CD14-positive monocyte (primary cell): ENCODE measurements at regions not wholly inside any gene's neighbourhood (a gene's known extent, or its start where the extent isn't known, plus 50 kb on each side); places are given as distances from the start of the nearest gene placed in this dataset.
A peak's percentile ranks its signal among the peaks of the same experiment; 100 is the strongest.
"Not testable (repeated sequence)": the region's sequence is repeated elsewhere in the genome, so short reads cannot be mapped to it uniquely, and the experiment has no call there.

Experiments
- DNase-seq, 3 donors: peaks; one replicate each; pipeline ENCODE4 v3.0.0-alpha.2; 2011 to 2022
- H2AFZ ChIP-seq: 2 replicates; pipeline ENCODE4 v1.6.0; 2012; ENCODE audit warnings: mild to moderate bottlenecking, low read depth, low read length, inconsistent platforms; ENCODE audit not compliant: insufficient read depth, poor library complexity, severe bottlenecking
- H3K27ac ChIP-seq, 2 donors: 1 replicate in 1 of 2; 2 replicates in 1 of 2; pipeline ENCODE4 v1.5.1; 2012 to 2013; ENCODE audit warnings: low read length in 2 of 2, control low read depth in 1 of 2, inconsistent platforms in 1 of 2, low read depth in 1 of 2, mild to moderate bottlenecking in 1 of 2
- H3K27me3 ChIP-seq, 2 donors: one replicate each; pipeline versions ENCODE4 v1.6.0 to v1.6.1; 2011 to 2013; ENCODE audit warnings: low read length in 2 of 2; ENCODE audit not compliant: control insufficient read depth in 2 of 2, insufficient read depth in 2 of 2
- H3K36me3 ChIP-seq, 2 donors: replicated peaks in 1 of 2; 1 replicate in 1 of 2; 2 replicates in 1 of 2; pipeline versions ENCODE4 v1.5.1 to v1.6.1; 2012 to 2013; ENCODE audit warnings: low read length in 2 of 2, control low read depth in 1 of 2, inconsistent platforms in 1 of 2, mild to moderate bottlenecking in 1 of 2; ENCODE audit not compliant: insufficient read depth in 2 of 2, control insufficient read depth in 1 of 2
- H3K4me1 ChIP-seq, 2 donors: 1 replicate in 1 of 2; 2 replicates in 1 of 2; pipeline versions ENCODE4 v1.5.1 to v1.6.1; 2012 to 2013; ENCODE audit warnings: low read length in 2 of 2, control low read depth in 1 of 2, inconsistent platforms in 1 of 2, mild to moderate bottlenecking in 1 of 2, moderate library complexity in 1 of 2; ENCODE audit not compliant: insufficient read depth in 2 of 2, control insufficient read depth in 1 of 2
- H3K4me2 ChIP-seq: replicated peaks from 2 replicates; pipeline ENCODE3; 2012; ENCODE audit warnings: low read length, moderate library complexity, mild to moderate bottlenecking; ENCODE audit not compliant: poor library complexity, severe bottlenecking; ENCODE audit errors: extremely low read depth
- H3K4me3 ChIP-seq, 3 experiments: fragments of 200-600 bp in 1 of 3; sonication (generic) in 1 of 3; replicated peaks in 1 of 3; 1 replicate in 2 of 3; 2 replicates in 1 of 3; pipeline ENCODE4 v1.5.1; 2011 to 2013; ENCODE audit warnings: low read length in 3 of 3, mild to moderate bottlenecking in 3 of 3, control low read depth in 2 of 3, low read depth in 2 of 3, inconsistent platforms in 1 of 3, moderate library complexity in 1 of 3
- H3K79me2 ChIP-seq: 2 replicates; pipeline ENCODE4 v1.6.0; 2012; ENCODE audit warnings: mild to moderate bottlenecking, control low read depth, inconsistent platforms, low read length, moderate library complexity; ENCODE audit not compliant: insufficient read depth
- H3K9ac ChIP-seq: 2 replicates; pipeline ENCODE4 v1.6.0; 2017; ENCODE audit warnings: low read length, mild to moderate bottlenecking; ENCODE audit not compliant: insufficient read depth, poor library complexity, severe bottlenecking
- H3K9me3 ChIP-seq, 2 donors: replicated peaks in 1 of 2; 1 replicate in 1 of 2; 2 replicates in 1 of 2; pipeline versions ENCODE4 v1.5.1 to v1.6.1; 2012 to 2013; ENCODE audit warnings: low read length in 2 of 2, control low read depth in 1 of 2; ENCODE audit not compliant: control insufficient read depth in 1 of 2, insufficient read depth in 1 of 2
- H4K20me1 ChIP-seq: 2 replicates; pipeline ENCODE4 v1.6.0; 2012; ENCODE audit warnings: mild to moderate bottlenecking, low read length, control low read depth, moderate library complexity; ENCODE audit not compliant: insufficient read depth
- H3K27ac Mint-ChIP-seq, 7 donors: one replicate each; pipeline ENCODE4 v1.8.0; 2020; ENCODE audit warnings: mild to moderate bottlenecking in 7 of 7, mixed read lengths in 7 of 7, moderate library complexity in 6 of 7, inconsistent platforms in 2 of 7
- H3K27me3 Mint-ChIP-seq, 3 donors: one replicate each; pipeline ENCODE4 v1.8.0; 2021 to 2022; ENCODE audit warnings: low read depth in 3 of 3, mild to moderate bottlenecking in 3 of 3, mixed read lengths in 3 of 3, moderate library complexity in 3 of 3, inconsistent platforms in 1 of 3
- H3K36me3 Mint-ChIP-seq, 2 donors: one replicate each; pipeline ENCODE4 v1.8.0; 2020; ENCODE audit warnings: mixed read lengths in 2 of 2, inconsistent platforms in 1 of 2, mild to moderate bottlenecking in 1 of 2
- H3K4me1 Mint-ChIP-seq: one replicate; pipeline ENCODE4 v1.8.0; 2020; ENCODE audit warnings: mild to moderate bottlenecking, mixed read lengths
- H3K4me3 Mint-ChIP-seq, 2 donors: one replicate each; pipeline ENCODE4 v1.8.0; 2020; ENCODE audit warnings: mild to moderate bottlenecking in 2 of 2, mixed read lengths in 2 of 2, moderate library complexity in 1 of 2
- H3K9me3 Mint-ChIP-seq, 7 donors: one replicate each; pipeline ENCODE4 v1.8.0; 2020 to 2022; ENCODE audit warnings: mixed read lengths in 7 of 7, mild to moderate bottlenecking in 6 of 7, moderate library complexity in 6 of 7, inconsistent platforms in 2 of 7
- CTCF ChIP-seq: fragments of 200-600 bp; IDR thresholded peaks from one replicate; pipeline ENCODE4 v1.8.0; 2022; ENCODE audit warnings: antibody characterized with exemption, mild to moderate bottlenecking
- WGBS: methylation state at CpG from one replicate; pipeline ENCODE4 v1.1.5; 2013; ENCODE audit warnings: missing lambda C conversion rate; ENCODE audit not compliant: insufficient coverage; 5-methylcytosine and 5-hydroxymethylcytosine counted together
- intact Hi-C, 2 donors: fragments of 100-400 bp; cut with micrococcal nuclease; formaldehyde crosslinking; loops; one replicate each; pipeline versions ENCODE4 v1.15.0 to v1.15.1; 2023

GRCh38 chr9:129552064-129552463, 68.8 kb downstream of the C9orf50 start:
- Histone ChIP-seq H3K27ac (no peak overlapping the region), H3K4me3 (no peak overlapping the region), H2AFZ (no peak overlapping the region), H3K4me2 (no peak overlapping the region), H3K9ac (no peak overlapping the region), H3K4me1 (peaks cover 23 to 40% of the 10 kb centered on the region in 2 donors), H3K27me3 (peaks cover 5 to 26% of the 10 kb centered on the region in 2 donors), H3K79me2 (no peaks in the 10 kb centered on the region), H4K20me1 (no peaks in the 10 kb centered on the region), H3K36me3 (no peaks in the 10 kb centered on the region), H3K9me3 (no peaks in the 10 kb centered on the region)
- Mint-ChIP-seq H3K27ac (peak overlapping the region in 1 of 7 donors; percentile 35), H3K9me3 (peaks cover 0 to 4% (median 3%) of the 10 kb centered on the region in 7 donors), H3K4me3 (no peak overlapping the region), H3K27me3 (peaks cover 27 to 39% (median 28%) of the 10 kb centered on the region in 3 donors), H3K4me1 (peaks cover 32% of the 10 kb centered on the region), H3K36me3 (peaks cover 2 to 4% of the 10 kb centered on the region in 2 donors)
- TF ChIP-seq CTCF: no peak
- WGBS: 94% methylated on average over 2 of the region's 6 CpGs
- intact Hi-C loops: no loop called here
- DNase-seq: no peak

GRCh38 chr9:129551393-129551973, 69.4 kb downstream of the C9orf50 start:
- Histone ChIP-seq H3K27ac (no peak overlapping the region), H3K9ac (no peak overlapping the region), H4K20me1 (no peaks in the 10 kb centered on the region), H3K4me2 (no peak overlapping the region), H3K36me3 (no peaks in the 10 kb centered on the region), H2AFZ (no peak overlapping the region), H3K9me3 (no peaks in the 10 kb centered on the region), H3K4me1 (peaks cover 23 to 41% of the 10 kb centered on the region in 2 donors), H3K79me2 (no peaks in the 10 kb centered on the region), H3K4me3 (no peak overlapping the region), H3K27me3 (peaks cover 5 to 26% of the 10 kb centered on the region in 2 donors)
- H3K4me1 Mint-ChIP-seq: peaks cover 32% of the 10 kb centered on the region
- WGBS: 100% methylated on average over 1 of the region's 3 CpGs
- no peak for DNase-seq
- peaks cover 0 to 4% (median 3%) of the 10 kb centered on the region in 7 donors for H3K9me3 Mint-ChIP-seq
- no peak overlapping the region for H3K27ac Mint-ChIP-seq
- intact Hi-C loops: no loop called here
- peaks cover 28 to 40% (median 31%) of the 10 kb centered on the region in 3 donors for H3K27me3 Mint-ChIP-seq
- peaks cover 2 to 4% of the 10 kb centered on the region in 2 donors for H3K36me3 Mint-ChIP-seq
- no peak for TF ChIP-seq CTCF
- H3K4me3 Mint-ChIP-seq: peak overlapping the region in 1 of 2 donors; percentile 91

- intact Hi-C loops, H3K4me2 ChIP-seq, H3K36me3 ChIP-seq, H4K20me1 ChIP-seq, H3K79me2 ChIP-seq, H3K36me3 Mint-ChIP-seq, H3K9me3 ChIP-seq, H3K4me3 ChIP-seq, H3K9me3 Mint-ChIP-seq, H3K27ac ChIP-seq, H3K9ac ChIP-seq, H3K27ac Mint-ChIP-seq, H2AFZ ChIP-seq, DNase-seq: not testable (repeated sequence)
- Histone ChIP-seq H3K27me3 (peaks cover 5 to 26% of the 10 kb centered on the region in 2 donors), H3K4me1 (peaks cover 23 to 46% of the 10 kb centered on the region in 2 donors)
- H3K27me3 Mint-ChIP-seq: peaks cover 28 to 40% (median 31%) of the 10 kb centered on the region in 3 donors
- 92% methylated on average over 11 of the region's 11 CpGs for WGBS
- peaks cover 32% of the 10 kb centered on the region for H3K4me1 Mint-ChIP-seq
- H3K4me3 Mint-ChIP-seq: peak overlapping the region in 1 of 2 donors; percentile 91
These were observed 69.9 kb downstream of the C9orf50 start for GRCh38 chr9:129550977-129551376.
